ENCODE measurements at regions not wholly inside any gene's neighbourhood (a gene's known extent, or its start where the extent isn't known, plus 50 kb on each side); places are given as distances from the start of the nearest gene placed in this dataset.

DNA sequence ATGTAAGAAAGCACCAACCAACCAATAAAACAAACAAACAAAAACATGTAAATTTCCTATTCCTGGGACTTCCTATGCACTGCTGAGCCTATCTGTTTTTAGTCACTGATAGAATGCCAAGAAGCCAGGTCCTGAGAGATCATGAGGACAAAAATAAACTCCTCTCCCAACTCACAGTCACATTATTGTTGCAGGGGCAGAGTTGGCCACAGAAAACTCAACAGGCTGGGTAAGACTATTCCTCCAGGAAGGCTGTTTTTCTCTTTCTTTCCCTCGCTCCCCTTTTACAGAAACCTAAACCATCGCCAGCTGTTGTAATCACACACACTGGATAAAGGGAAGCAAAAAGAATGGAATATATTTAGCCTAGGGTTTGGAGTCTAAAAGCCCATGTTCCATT is 55.8 kb upstream of the METAP2 start:
- TF ChIP-seq, protein P1, sequence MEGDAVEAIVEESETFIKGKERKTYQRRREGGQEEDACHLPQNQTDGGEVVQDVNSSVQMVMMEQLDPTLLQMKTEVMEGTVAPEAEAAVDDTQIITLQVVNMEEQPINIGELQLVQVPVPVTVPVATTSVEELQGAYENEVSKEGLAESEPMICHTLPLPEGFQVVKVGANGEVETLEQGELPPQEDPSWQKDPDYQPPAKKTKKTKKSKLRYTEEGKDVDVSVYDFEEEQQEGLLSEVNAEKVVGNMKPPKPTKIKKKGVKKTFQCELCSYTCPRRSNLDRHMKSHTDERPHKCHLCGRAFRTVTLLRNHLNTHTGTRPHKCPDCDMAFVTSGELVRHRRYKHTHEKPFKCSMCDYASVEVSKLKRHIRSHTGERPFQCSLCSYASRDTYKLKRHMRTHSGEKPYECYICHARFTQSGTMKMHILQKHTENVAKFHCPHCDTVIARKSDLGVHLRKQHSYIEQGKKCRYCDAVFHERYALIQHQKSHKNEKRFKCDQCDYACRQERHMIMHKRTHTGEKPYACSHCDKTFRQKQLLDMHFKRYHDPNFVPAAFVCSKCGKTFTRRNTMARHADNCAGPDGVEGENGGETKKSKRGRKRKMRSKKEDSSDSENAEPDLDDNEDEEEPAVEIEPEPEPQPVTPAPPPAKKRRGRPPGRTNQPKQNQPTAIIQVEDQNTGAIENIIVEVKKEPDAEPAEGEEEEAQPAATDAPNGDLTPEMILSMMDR (IDR thresholded peaks at IDR 0.05; ENCODE audit: low read depth, low read length), result no peak
- in situ Hi-C loops (cut with HindIII; ENCODE audit: low sequenced_read_pairs), result no loop called here
- no peak for DNase-seq (ENCODE audit: low read depth, low spot score)
- no peak overlapping the region for H3K4me3 ChIP-seq (ENCODE audit: low read depth, low read length)

Measured in astrocyte of the spinal cord (primary cell).